ENCODE measurements at regions not wholly inside any gene's neighbourhood (a gene's known extent, or its start where the extent isn't known, plus 50 kb on each side); places are given as distances from the start of the nearest gene placed in this dataset.
"Not testable (repeated sequence)": the region's sequence is repeated elsewhere in the genome, so short reads cannot be mapped to it uniquely, and the experiment has no call there.

- ATAC-seq (no peak), DNase-seq (no peak)
- H3K9me3 Mint-ChIP-seq = no peaks in the 10 kb centered on the region
- H3K27me3 Mint-ChIP-seq = no peaks in the 10 kb centered on the region
- ChIA-PET POLR2A (interaction anchor here (0.6 kb wide), 1 partner anchor 50 kb away, joined by 5 read pairs; no protein-coding TSS in a partner anchor), CTCF (no interaction called here)
- H3K4me3 Mint-ChIP-seq = no peak overlapping the region
- no peaks in the 10 kb centered on the region for H3K4me1 Mint-ChIP-seq (ENCODE audit: low read depth)
- intact Hi-C loops (cut with micrococcal nuclease) = no loop called here
- H3K36me3 Mint-ChIP-seq (ENCODE audit: low read depth) = no peaks in the 10 kb centered on the region
- TF ChIP-seq CTCF (IDR thresholded peaks at IDR 0.05) = no peak
- no peak overlapping the region for H3K27ac Mint-ChIP-seq
Observed at GRCh38 chr4:86452422-86452891, 92.6 kb upstream of the MAPK10 start.

- Mint-ChIP-seq H3K4me3 (no peak overlapping the region), H3K9me3 (no peaks in the 10 kb centered on the region), H3K27me3 (no peaks in the 10 kb centered on the region), H3K27ac (no peak overlapping the region), H3K4me1 (ENCODE audit: low read depth) (no peaks in the 10 kb centered on the region), H3K36me3 (ENCODE audit: low read depth) (no peaks in the 10 kb centered on the region)
- DNase-seq = no peak
- no peak for TF ChIP-seq CTCF (IDR thresholded peaks at IDR 0.05)
- ATAC-seq = no peak
- intact Hi-C loops (cut with micrococcal nuclease) = no loop called here
- POLR2A ChIA-PET = no interaction called here
- CTCF ChIA-PET = no interaction called here
Observed at GRCh38 chr4:86452924-86453531, 93.2 kb upstream of the MAPK10 start.

- H3K4me1 Mint-ChIP-seq (ENCODE audit: low read depth); DNase-seq; intact Hi-C loops (cut with micrococcal nuclease); H3K27me3 Mint-ChIP-seq; H3K4me3 Mint-ChIP-seq; CTCF ChIA-PET; H3K27ac Mint-ChIP-seq; ATAC-seq; H3K36me3 Mint-ChIP-seq (ENCODE audit: low read depth); POLR2A ChIA-PET; H3K9me3 Mint-ChIP-seq: not testable (repeated sequence)
Observed at GRCh38 chr4:86453611-86454072, 93.8 kb upstream of the MAPK10 start.

GRCh38 chr4:86461849-86462248, 102.0 kb upstream of the MAPK10 start:
- intact Hi-C loops (cut with micrococcal nuclease) = no loop called here
- no peak for TF ChIP-seq CTCF (IDR thresholded peaks at IDR 0.05)
- H3K9me3 Mint-ChIP-seq = peaks cover 6% of the 10 kb centered on the region
- POLR2A ChIA-PET = no interaction called here
- no peak overlapping the region for H3K4me3 Mint-ChIP-seq
- no peaks in the 10 kb centered on the region for H3K4me1 Mint-ChIP-seq (ENCODE audit: low read depth)
- H3K27me3 Mint-ChIP-seq = no peaks in the 10 kb centered on the region
- ATAC-seq (no peak), DNase-seq (no peak)
- CTCF ChIA-PET = interaction anchor here (1.2 kb wide), 1 partner anchor 34 kb away, joined by 3 read pairs; no protein-coding TSS in a partner anchor
- H3K27ac Mint-ChIP-seq = no peak overlapping the region
- no peaks in the 10 kb centered on the region for H3K36me3 Mint-ChIP-seq (ENCODE audit: low read depth)

GRCh38 chr4:86472377-86473019, 112.6 kb upstream of the MAPK10 start:
- ChIA-PET POLR2A (no interaction called here), CTCF (no interaction called here)
- Mint-ChIP-seq H3K27me3 (no peaks in the 10 kb centered on the region), H3K4me3 (no peak overlapping the region), H3K27ac (no peak overlapping the region), H3K9me3 (no peaks in the 10 kb centered on the region), H3K36me3 (ENCODE audit: low read depth) (no peaks in the 10 kb centered on the region), H3K4me1 (ENCODE audit: low read depth) (no peaks in the 10 kb centered on the region)
- intact Hi-C loops (cut with micrococcal nuclease) = no loop called here
- DNase-seq = no peak
- no peak for ATAC-seq
- TF ChIP-seq CTCF (IDR thresholded peaks at IDR 0.05) = no peak

- ATAC-seq; H3K4me3 Mint-ChIP-seq; CTCF ChIA-PET; DNase-seq; H3K4me1 Mint-ChIP-seq (ENCODE audit: low read depth); intact Hi-C loops (cut with micrococcal nuclease); H3K36me3 Mint-ChIP-seq (ENCODE audit: low read depth); H3K27me3 Mint-ChIP-seq; H3K9me3 Mint-ChIP-seq; H3K27ac Mint-ChIP-seq; POLR2A ChIA-PET: not testable (repeated sequence)
Observed at GRCh38 chr4:86478151-86478550, 116.0 kb upstream of the PTPN13 start.

Data from activated CD8-positive, alpha-beta T cell treated with anti-CD3 and anti-CD28 coated beads for 36 hours (primary cell).